Lower leg skin (tissue), 4 donors: ENCODE measurements at regions not wholly inside any gene's neighbourhood (a gene's known extent, or its start where the extent isn't known, plus 50 kb on each side); places are given as distances from the start of the nearest gene placed in this dataset.

Experiments used
- DNase-seq, 2 donors: peaks; one replicate each; pipeline ENCODE4 v3.0.0-alpha.2; 2019; ENCODE audit warnings: low spot score in 2 of 2
- H3K4me3 ChIP-seq: fragments of 200-600 bp; sonication (generic); 2 replicates; pipeline ENCODE4 v1.5.1; 2017; ENCODE audit warnings: mild to moderate bottlenecking, low read depth; ENCODE audit not compliant: poor library complexity, severe bottlenecking
- POLR2A ChIP-seq, 2 donors: fragments of 450-650 bp; IDR thresholded peaks; one replicate each; pipeline ENCODE4 v1.6.1; 2016 to 2017; ENCODE audit warnings: antibody characterized with exemption in 2 of 2, mild to moderate bottlenecking in 1 of 2, moderate library complexity in 1 of 2
- WGBS, 2 donors: methylation state at CpG; one replicate each; pipeline ENCODE4 v1.1.5; 2018; 5-methylcytosine and 5-hydroxymethylcytosine counted together
- intact Hi-C: fragments of 100-400 bp; cut with DNase I; formaldehyde crosslinking; loops from one replicate; pipeline ENCODE4 v1.15.0; 2023; ENCODE audit warnings: low total_unique reads
- TF ChIP-seq, protein P1 (sequence below), 3 donors: fragments of 450-650 bp; IDR thresholded peaks; one replicate each; pipeline ENCODE4 v1.5.1; 2016; ENCODE audit warnings: antibody characterized with exemption in 3 of 3, mild to moderate bottlenecking in 3 of 3, moderate library complexity in 2 of 3

DNA sequence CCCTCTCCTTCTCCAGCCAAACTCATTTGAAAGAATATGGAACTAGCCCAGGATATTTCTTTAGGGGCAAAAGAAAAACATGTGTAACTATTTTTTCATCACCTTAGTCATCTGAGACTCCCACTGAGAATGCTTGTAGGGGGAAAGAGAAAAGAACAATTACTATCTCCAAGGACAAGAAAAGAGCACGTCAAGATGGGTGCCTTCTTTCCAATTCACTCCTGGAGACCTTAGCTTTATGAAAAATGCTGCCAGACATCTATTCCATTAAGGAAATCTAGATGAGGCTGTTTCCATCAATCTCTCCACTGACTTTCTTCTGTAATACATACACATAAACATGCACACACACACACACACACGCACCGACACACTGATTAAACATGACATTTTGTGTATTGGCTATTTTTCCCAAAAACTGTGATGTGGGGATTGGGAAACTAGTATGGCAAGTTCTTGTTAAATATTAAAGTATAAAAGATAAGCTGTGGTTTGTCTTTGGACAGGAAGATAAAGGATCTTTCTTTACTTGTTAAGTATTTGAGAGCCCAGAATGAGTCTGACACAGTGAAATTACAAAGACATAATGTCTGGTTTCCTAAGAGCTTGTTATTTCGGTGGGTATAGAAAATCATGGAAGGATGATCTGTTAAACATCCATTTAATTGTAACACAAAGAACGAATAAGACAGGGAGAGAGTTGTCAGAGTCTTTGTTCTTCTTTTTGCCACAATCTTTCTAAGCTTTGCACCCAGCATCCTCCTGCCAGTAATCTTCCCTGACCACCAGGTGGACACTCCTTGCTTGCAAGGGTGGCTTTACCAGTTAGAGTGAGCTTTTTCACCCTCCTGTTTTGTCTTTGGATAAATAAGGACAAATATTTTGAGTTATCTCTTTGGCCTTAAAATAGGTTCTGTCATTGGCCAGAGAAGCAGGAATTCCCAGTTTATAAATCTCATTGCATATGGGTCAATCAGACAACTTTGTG is 177.3 kb upstream of the TMEM72 start:
- H3K4me3 ChIP-seq = no peak overlapping the region
- no peak for TF ChIP-seq POLR2A (IDR thresholded peaks at IDR 0.05)
- TF ChIP-seq, protein P1, sequence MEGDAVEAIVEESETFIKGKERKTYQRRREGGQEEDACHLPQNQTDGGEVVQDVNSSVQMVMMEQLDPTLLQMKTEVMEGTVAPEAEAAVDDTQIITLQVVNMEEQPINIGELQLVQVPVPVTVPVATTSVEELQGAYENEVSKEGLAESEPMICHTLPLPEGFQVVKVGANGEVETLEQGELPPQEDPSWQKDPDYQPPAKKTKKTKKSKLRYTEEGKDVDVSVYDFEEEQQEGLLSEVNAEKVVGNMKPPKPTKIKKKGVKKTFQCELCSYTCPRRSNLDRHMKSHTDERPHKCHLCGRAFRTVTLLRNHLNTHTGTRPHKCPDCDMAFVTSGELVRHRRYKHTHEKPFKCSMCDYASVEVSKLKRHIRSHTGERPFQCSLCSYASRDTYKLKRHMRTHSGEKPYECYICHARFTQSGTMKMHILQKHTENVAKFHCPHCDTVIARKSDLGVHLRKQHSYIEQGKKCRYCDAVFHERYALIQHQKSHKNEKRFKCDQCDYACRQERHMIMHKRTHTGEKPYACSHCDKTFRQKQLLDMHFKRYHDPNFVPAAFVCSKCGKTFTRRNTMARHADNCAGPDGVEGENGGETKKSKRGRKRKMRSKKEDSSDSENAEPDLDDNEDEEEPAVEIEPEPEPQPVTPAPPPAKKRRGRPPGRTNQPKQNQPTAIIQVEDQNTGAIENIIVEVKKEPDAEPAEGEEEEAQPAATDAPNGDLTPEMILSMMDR (IDR thresholded peaks at IDR 0.05) = no peak
- 83 to 87% methylated on average over 5 of the region's 5 CpGs for WGBS, 2 donors
- intact Hi-C loops = no loop called here
- no peak for DNase-seq

DNA sequence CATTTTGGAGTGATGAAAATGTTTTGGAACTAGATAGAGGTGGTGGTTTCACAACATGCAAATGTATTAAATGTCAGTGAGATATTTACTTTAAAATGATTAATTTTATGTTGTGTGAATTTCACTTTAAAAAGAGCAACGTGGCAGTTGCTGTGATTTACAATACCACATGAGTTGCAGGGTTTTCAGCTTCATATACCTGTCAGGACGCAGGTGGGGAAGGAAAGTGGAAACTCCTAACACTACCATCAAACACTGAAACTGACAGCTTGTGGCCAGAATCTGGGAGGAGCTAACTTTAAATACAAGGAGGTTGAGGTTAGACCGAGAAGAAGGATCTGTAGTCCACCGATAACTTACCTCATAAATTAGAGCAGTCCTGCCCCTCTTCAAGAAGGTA is 168.9 kb upstream of the TMEM72 start:
- intact Hi-C loops = no loop called here
- WGBS, 2 donors = 34 to 40% methylated on average over 4 of the region's 4 CpGs
- TF ChIP-seq POLR2A (IDR thresholded peaks at IDR 0.05) = no peak
- TF ChIP-seq, protein P1 (IDR thresholded peaks at IDR 0.05) = no peak
- H3K4me3 ChIP-seq = no peak overlapping the region
- no peak for DNase-seq

DNA sequence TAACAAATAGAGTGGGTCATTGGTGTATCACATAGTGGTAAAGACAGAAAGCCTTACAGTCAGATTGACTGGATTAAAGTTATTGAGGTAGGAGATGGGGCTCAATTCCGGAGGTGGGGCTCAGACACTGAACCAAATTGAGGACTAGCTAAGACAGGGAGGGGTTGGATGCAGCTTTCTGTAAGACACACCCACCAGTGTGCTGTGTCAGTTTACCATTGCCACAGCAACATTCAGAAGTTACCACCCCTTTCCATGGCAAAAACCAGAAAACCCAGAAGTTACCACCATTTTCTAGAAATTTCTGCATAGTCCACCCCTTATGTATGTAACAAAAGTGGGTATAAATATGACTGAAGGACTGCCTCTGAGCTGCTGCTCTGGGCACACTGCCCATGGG is 167.6 kb upstream of the TMEM72 start:
- 68 to 76% methylated on average over 1 of the region's 1 CpG for WGBS, 2 donors
- no peak overlapping the region for H3K4me3 ChIP-seq
- intact Hi-C loops = no loop called here
- no peak for DNase-seq
- TF ChIP-seq, protein P1 (IDR thresholded peaks at IDR 0.05) = no peak
- TF ChIP-seq POLR2A (IDR thresholded peaks at IDR 0.05) = no peak

DNA sequence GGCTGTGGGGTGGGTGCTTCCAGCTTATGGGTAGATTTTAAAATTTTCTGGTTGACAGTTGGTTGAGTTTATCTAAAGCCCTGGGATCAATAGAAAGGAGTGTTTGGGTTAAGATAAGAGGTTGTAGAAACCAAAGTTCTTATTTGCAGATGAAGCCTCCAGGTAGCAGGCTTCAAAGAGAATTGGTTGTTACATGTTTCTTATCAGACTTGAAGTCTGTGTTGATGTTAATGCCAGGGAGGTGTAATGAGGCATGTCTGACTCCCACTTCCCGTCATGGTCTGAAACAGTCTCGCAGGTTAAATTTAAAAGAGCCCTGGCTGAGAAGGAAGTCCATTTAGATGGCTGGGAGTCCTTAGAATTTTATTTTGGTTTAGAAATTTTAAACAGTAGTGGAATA is 165.2 kb upstream of the TMEM72 start:
- TF ChIP-seq, protein P1 (IDR thresholded peaks at IDR 0.05) = no peak
- no peak for TF ChIP-seq POLR2A (IDR thresholded peaks at IDR 0.05)
- intact Hi-C loops = no loop called here
- no peak overlapping the region for H3K4me3 ChIP-seq
- WGBS, 2 donors = 51 to 54% methylated on average over 2 of the region's 2 CpGs
- DNase-seq = no peak

DNA sequence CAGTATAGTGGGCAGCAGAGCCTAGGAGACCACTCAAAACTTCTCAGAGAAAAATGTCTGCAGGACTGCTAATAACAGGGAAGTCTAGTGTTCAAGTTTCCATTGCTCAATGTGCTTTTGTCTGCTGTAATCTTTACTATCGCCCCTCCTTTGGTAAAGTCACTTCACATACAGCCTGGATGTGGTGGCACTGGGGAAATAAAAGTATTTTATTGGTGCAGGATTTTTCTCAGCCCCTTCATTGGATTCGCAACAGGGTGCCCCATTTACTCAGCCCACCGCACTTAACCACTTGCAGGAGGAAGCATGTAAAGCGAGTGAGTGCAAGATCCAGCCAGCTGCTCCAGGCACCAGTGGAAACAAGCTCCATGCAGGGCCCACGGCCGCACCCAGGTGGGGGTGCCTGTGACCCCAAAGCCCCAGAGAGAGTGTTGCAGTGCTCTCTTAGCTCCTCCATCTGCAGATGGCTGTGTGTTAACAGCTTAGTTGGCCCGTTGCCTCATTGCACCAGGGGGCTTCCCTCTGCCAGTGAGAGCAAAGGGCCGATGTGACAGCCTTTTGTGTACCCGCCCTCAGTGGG is 163.5 kb upstream of the TMEM72 start:
- intact Hi-C loops = no loop called here
- no peak for DNase-seq
- TF ChIP-seq POLR2A (IDR thresholded peaks at IDR 0.05) = no peak
- TF ChIP-seq, protein P1 (IDR thresholded peaks at IDR 0.05) = no peak
- no peak overlapping the region for H3K4me3 ChIP-seq
- 89 to 91% methylated on average over 9 of the region's 9 CpGs for WGBS, 2 donors
